Chondrocyte (in vitro differentiated cells): ENCODE measurements at regions not wholly inside any gene's neighbourhood (a gene's known extent, or its start where the extent isn't known, plus 50 kb on each side); places are given as distances from the start of the nearest gene placed in this dataset.

Source experiments
- DNase-seq: peaks from one replicate; pipeline ENCODE4 v3.0.0; 2021; ENCODE audit warnings: mixed read lengths, low spot score
- H3K27ac Mint-ChIP-seq: one replicate; pipeline ENCODE4 v1.8.0; 2021; ENCODE audit warnings: mild to moderate bottlenecking, moderate library complexity, mixed read lengths; ENCODE audit not compliant: unreplicated experiment
- H3K27me3 Mint-ChIP-seq: 2 replicates; pipeline ENCODE4 v1.8.0; 2021; ENCODE audit warnings: low read depth, mixed read lengths
- H3K36me3 Mint-ChIP-seq: 2 replicates; pipeline ENCODE4 v1.8.0; 2021; ENCODE audit warnings: low read depth, mixed read lengths
- H3K4me1 Mint-ChIP-seq: 2 replicates; pipeline ENCODE4 v1.8.0; 2021; ENCODE audit warnings: low read depth, mild to moderate bottlenecking, mixed read lengths
- H3K4me3 Mint-ChIP-seq: one replicate; pipeline ENCODE4 v1.8.0; 2021; ENCODE audit warnings: mild to moderate bottlenecking, moderate library complexity, mixed read lengths; ENCODE audit not compliant: unreplicated experiment
- H3K9me3 Mint-ChIP-seq: 2 replicates; pipeline ENCODE4 v1.8.0; 2021; ENCODE audit warnings: low read depth, mixed read lengths
- CTCF ChIP-seq: fragments of 200-600 bp; sonication (generic); IDR thresholded peaks from 2 replicates; pipeline ENCODE4 v1.5.0; 2021; ENCODE audit warnings: antibody characterized with exemption, mild to moderate bottlenecking, moderate library complexity

DNA sequence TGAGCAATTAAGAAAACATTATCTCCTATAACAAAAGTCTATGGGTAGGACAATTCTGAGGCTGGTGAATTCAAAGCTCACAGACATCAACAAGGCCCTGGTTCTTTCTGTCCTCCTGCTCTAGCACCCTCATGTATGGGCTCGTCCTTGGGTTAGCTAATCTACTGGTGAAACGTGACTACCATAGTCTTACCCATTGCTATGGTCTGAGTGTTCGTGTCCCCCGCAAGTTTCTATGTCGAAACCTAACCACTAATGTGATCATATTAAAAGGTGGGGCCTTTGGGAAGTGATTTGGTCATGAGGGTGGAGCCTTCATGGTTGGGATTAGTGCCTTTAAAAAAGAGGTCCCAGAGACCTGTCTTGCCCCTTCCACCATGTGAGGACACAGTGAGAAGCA lies 564.7 kb downstream of the TNS1 start:
- no peak for TF ChIP-seq CTCF
- Mint-ChIP-seq H3K27ac (no peak overlapping the region), H3K27me3 (no peaks in the 10 kb centered on the region), H3K9me3 (no peaks in the 10 kb centered on the region), H3K4me3 (no peak overlapping the region), H3K4me1 (peaks cover 51% of the 10 kb centered on the region), H3K36me3 (no peaks in the 10 kb centered on the region)
- no peak for DNase-seq

DNA sequence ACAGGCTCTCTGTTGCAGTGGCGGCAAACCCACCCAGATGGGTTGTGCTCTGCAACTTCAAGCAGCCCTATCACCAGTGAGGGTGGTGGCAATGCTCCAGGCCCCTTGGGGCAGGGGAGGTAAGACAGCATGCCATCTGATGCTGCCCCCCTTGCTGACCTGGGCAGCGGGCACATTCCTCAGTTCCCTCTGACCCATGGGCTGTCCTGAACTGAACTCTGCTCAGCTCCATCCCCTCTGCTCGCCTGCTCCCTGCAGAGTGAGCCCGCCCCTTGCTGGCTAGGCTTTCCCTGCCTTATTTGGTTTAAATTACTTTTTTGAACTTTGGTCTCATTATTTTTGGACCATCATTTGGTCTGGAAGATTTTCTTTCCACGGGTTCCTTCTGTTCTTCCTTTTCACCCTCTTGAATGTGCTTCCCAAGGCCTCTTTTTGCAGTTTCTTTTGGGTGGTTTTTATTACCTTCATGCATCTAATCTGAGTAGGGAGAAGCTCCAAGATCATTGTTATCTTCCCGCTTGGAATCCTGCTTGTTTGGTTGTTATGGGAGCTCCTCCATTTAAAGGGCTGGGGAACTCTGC lies 565.4 kb downstream of the TNS1 start:
- no peaks in the 10 kb centered on the region for H3K36me3 Mint-ChIP-seq
- no peak overlapping the region for H3K27ac Mint-ChIP-seq
- H3K4me3 Mint-ChIP-seq, result no peak overlapping the region
- DNase-seq, result no peak
- H3K4me1 Mint-ChIP-seq, result peaks cover 52% of the 10 kb centered on the region
- no peaks in the 10 kb centered on the region for H3K9me3 Mint-ChIP-seq
- TF ChIP-seq CTCF, result no peak
- H3K27me3 Mint-ChIP-seq, result no peaks in the 10 kb centered on the region

GRCh38 chr2:217436386-217436785 lies 566.4 kb downstream of the TNS1 start:
- Mint-ChIP-seq H3K4me3 (no peak overlapping the region), H3K36me3 (no peaks in the 10 kb centered on the region), H3K27ac (no peak overlapping the region), H3K27me3 (no peaks in the 10 kb centered on the region), H3K4me1 (peaks cover 59% of the 10 kb centered on the region), H3K9me3 (no peaks in the 10 kb centered on the region)
- DNase-seq, result no peak
- no peak for TF ChIP-seq CTCF

DNA sequence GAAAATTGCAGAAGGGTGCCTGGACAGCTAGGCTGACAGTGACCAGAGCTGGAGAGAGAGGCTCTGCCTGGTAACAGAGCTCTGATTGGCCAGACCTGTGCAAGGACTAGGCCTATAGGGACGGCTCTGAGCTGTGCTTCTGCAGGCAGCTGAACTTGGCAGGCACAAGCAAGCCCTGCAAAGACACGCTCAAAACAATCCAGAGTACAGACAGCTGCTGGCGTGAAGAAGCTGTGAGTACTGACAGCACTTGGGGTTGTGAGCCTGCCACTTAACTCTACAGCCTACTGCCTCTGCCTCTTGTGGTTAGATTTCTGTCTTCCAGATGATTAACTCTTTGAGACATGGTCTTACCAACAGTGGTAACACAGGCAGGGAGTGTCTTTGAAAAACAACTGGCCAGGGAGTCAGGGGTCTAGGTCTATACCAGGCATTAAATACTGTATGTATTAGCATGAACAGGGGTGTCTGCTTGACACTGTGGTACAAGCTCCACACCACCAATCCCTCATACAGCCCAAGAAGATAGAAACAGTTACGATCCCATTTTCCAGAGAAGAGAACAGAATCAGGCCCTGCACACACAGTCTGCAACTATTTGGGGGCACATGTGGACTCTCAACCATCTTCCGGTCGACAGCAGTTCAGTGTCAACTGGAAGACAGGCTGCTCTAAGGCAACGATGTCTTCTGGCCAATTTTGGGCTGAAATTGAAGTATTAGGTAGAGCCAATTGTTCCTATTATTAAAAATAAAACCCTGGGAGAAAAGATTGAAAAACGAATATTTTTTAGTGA lies 568.4 kb downstream of the TNS1 start:
- H3K27me3 Mint-ChIP-seq, result no peaks in the 10 kb centered on the region
- peaks cover 61% of the 10 kb centered on the region for H3K4me1 Mint-ChIP-seq
- peaks cover 1% of the 10 kb centered on the region for H3K36me3 Mint-ChIP-seq
- peak overlapping the region; percentile 29 for H3K27ac Mint-ChIP-seq
- no peaks in the 10 kb centered on the region for H3K9me3 Mint-ChIP-seq
- H3K4me3 Mint-ChIP-seq, result no peak overlapping the region
- DNase-seq, result no peak
- TF ChIP-seq CTCF, result no peak

DNA sequence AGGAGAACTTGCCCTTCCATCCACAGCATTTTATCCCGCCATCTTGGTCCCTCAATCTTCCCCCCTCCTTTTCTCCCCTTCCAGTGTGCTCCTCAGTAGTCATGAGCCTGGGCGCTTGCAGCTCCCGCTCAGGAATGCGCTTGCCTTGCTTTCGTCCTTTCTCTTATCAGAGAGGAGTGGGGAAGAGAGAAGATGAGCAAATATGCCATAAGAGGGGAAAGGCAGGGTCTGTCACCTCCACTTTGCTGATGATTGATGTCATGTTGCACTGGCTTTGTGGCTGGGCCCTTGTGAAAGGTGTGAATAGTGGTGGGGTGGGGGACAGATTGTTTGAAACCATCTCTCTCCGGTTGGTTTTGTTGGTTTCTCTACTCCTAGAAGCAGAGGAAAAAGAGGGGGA lies 569.3 kb downstream of the TNS1 start:
- DNase-seq, result no peak
- H3K4me1 Mint-ChIP-seq, result peaks cover 61% of the 10 kb centered on the region
- H3K27me3 Mint-ChIP-seq, result no peaks in the 10 kb centered on the region
- peak overlapping the region; percentile 28 for H3K27ac Mint-ChIP-seq
- H3K9me3 Mint-ChIP-seq, result no peaks in the 10 kb centered on the region
- no peak for TF ChIP-seq CTCF
- peaks cover 1% of the 10 kb centered on the region for H3K36me3 Mint-ChIP-seq
- H3K4me3 Mint-ChIP-seq, result no peak overlapping the region
